COR-L47 (cell line): ENCODE measurements at regions not wholly inside any gene's neighbourhood (a gene's known extent, or its start where the extent isn't known, plus 50 kb on each side); places are given as distances from the start of the nearest gene placed in this dataset.

Experiments used
- DNase-seq: peaks from one replicate; lab custom pipeline; 2025; lab: John Stamatoyannopoulos, UW

DNA sequence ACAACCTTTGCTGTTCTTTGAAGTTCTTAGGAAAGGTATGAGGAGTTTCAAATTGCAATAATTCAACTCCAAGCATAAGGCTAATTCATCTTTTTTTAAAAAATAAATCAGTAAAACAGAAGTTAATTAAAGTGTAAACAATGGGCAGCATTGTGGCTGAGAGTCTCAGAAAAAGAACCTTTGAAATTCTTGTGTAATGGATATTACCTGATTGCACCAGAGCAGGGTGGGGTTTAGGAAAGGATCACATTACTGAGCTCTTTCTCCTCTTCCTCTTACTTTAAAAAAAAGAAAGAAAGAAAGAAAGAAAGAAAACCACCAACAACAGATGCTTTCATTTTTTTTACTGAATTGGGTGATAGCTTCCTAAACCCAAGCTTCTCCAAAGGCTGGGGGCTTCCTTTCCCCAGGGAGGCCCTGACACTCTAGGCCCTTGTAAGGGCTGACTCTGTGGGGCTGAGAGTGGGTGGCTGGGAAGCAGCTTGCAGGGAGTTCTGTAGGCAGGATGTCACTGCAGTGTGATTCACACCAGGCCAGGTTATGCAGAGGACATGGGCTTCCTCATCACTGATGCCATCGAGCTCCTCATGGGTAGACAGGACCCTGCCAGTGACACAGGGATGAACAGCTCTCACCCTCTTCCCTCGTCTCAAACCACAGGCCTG, 564.5 kb downstream of the FGF9 start:
- DNase-seq = no peak

- DNase-seq = no peak
Measured at GRCh38 chr13:22235950-22236290, 565.0 kb downstream of the FGF9 start.

DNA sequence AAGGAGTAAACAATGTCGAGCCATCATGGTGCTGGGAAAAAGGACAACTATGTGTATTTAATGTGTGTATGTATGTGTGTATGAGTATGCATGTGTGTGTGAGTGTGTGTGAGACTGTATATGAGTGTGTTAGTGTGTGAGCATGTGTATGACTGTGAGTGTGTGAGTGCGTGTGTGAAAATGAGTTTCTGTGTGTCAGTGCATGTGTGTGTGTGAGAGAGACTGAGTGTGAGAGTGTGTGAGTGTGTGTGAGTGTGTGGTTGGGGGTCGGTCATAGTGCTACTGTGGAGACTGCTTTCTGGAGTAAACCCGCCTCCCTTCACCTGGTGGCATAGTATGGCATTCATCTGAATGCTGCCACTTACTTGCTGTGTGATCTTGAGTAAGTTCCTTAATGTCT, 567.4 kb downstream of the FGF9 start:
- no peak for DNase-seq

DNA sequence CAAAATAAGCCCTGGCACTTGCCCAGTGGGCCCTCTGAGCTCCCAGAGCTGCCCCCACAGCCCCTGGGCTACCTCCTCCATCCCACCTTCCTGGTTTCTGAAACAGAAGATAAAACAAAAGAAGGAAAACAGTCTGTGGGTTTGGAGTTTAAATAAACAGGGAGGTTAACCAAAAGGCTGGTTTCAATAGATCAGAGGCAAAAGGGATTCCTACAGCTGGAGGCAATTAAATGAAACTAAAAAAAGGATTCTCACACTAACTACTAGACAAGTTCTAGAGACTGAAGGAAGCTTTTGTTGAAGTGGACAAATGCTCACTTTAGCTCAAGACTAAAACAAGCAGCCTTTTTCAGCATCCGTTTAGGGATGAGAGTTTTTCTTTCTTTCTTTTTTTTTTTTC, 569.8 kb downstream of the FGF9 start:
- no peak for DNase-seq

DNA sequence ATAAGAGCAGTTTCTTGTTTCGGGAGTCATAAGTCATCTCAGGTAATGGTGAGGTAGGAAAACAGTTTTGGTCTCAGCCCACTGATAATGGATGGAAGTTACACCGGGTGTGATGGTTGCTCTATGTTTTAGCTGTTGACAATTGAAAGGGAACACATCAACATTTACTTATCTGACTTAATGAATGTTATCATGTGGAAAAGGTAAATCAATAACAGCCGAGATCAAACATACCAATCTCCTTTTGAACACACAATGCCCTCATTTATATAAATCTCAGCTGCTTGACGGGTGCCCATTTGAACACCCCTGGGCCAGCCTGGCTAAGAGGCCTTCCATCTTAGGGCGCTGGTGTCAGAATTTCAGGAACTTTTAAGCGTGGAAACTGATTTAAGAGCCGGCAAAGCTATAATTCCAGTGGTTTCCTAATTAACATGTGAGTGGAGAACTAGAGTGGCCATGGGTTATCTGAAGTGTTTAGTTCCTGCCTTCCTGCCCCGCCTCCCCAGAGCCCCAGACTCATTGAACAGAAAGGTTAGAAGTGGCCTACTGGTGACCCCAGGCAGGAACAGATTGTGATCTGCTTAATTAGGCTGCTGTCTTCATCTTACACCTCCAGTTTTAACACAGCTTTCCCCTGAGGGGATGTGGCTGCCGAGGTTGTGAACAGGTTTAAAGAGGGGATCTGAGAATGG, 572.7 kb downstream of the FGF9 start:
- DNase-seq = no peak

GRCh38 chr13:22252281-22252830, 581.5 kb downstream of the FGF9 start:
- DNase-seq = no peak

GRCh38 chr13:22253107-22253506, 582.2 kb downstream of the FGF9 start:
- DNase-seq = no peak

DNA sequence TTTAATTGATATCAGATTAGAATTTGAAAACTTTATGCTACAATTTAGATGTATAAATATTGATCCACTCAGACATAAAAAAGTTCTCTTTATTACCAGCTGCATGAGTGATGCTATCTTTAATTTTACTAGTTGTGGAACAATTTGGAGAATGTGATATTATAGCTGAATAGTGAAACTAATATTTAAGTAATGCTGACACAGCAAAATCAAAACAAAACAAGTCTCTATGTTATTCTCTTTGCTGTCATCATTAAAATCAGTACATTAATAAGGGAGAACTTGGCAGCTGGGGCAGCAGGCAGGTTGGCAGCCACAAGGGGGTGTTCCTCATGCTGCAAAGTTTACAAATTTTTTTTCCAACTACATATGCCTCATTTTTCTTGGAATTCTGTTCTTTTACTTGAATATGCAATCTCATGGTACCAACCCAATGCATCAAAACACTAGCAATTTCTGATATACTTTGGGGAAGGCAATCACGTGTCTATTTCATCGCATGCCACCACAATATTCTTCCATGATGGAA, 585.3 kb downstream of the FGF9 start:
- DNase-seq = no peak

DNA sequence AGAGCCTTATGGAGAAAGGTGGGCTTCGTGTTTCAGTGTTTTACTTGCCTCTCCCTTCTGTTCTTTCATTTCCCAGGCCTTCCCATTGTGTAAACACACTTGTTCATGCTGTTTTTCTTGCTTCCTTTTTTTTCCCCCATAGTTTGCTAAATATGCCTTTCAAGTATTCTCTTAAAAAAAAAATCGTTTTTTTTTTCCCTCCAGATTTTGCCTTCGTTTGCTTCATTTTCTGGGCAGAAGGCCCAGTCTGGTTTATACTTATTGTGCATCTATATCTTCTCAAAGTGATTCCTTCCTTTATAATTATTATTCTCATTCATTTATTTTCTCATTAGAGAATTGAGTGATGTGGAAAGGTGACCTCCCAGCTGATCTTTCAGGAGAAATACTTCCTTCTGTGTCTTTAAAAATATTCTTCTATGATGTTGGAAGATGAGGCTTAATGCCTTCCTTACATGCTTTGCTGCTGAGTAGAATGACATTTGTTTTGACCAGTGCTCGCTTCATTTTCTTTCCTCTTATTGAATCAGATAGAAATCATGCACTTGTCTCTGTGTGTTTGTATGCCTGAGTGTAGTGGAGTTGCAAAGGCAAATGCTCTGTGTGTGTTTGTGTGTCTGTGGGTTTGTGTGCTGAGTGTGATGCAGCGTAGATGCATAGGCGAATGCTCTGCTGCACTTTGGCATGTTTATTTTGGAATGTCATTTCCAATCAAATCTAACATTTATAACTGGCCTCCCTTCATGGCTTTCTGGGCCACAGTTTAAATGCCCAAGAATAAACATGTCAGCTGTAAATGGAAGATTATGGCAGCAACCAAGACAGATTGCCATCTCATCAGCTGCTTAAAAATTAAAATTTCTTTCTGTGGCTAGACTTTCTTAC, 591.4 kb downstream of the FGF9 start:
- DNase-seq = no peak

DNA sequence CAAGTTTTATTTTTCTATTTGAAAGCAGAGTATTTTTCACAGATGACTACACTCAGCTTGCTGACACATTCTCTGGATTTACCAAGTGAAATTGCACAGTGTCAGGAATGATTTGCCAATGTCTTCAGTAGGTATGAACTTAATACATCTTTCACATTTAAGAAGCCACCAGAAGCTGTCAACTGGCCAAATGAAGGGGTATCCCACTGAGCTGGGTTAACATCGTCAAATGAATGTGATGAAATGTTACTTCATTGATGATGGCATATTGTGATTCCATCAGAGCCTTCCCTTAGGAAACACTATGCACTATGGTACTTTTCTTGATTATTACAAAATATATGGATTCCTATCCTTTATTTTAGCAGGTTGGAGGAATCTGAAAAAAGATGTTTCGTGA, 592.3 kb downstream of the FGF9 start:
- DNase-seq = no peak

GRCh38 chr13:22265563-22265962, 594.7 kb downstream of the FGF9 start:
- DNase-seq = no peak

DNA sequence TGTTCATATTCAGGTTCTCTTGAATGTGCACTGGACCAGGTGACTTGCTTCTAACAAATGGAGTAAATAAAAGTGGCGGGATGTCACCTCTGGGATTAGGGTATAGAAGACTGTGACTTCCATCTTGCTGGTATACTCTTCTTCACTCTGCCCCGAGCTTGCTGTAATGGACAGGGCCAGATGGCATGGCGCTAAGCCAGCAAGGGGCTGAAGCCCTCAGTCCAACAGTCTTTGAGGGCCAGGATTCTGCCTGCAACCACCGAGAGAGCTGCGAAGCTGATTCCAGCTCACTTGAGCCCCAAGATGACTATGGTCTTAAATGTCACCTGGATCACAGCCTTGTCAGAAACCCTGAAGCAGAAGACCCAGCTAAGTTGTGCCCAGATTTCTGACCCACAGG, 600.0 kb downstream of the FGF9 start:
- no peak for DNase-seq

DNA sequence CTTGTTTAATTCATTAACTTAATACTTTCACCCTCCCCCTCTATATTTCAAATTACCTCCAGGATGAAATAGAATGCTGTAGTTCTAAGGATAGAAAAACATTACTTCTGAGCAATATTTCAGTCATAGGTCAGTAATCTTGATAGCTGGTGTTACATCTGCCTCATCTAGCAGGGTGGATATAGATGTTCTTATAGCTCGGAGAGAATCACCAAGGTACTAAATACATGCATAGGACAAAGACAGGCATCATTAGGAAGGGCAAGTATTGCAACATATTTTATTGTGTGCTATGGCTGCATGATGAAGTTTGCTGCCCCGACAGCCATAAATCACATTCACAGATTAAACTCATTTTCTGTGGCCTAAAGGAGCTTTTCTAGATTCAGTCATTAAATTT, 601.0 kb downstream of the FGF9 start:
- DNase-seq = no peak

DNA sequence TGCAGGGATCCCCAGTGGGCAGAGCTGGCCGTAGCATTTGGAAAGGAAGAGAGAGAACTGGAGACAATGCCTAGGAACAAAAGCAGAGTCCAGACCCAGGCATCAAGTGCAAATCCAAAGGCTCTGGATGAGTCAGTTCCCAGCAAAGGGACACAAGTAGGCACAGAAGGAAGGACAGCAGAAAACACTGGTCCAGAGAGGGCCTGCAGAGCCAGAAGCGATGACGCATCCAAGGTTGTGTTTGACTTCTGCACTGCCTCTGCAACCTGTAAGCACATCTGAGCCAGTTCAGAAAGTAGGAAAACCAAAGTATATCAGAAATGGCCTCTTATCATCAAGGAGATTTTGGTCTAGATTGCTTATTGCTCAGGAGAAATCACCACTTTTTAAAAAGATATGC, 604.5 kb downstream of the FGF9 start:
- DNase-seq = no peak

DNA sequence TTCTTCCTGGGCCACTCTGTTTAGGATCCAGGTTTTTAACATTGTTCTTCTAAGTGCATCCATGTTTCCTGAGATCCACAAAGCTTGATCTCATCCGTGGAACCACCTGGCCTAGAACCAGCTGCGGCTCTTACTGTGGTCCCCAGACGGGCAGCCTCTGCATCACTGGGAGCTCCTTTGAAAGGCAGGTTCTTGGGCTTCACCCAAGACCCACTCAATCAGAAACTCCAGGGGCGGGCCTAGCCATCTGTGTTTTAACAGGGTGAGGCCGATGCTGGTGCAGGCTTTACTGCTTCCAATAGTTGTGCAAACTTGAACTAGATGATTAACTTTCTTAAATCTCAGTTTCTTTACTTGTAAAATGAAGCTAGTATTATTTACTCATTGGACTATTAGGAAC, 605.7 kb downstream of the FGF9 start:
- no peak for DNase-seq

DNA sequence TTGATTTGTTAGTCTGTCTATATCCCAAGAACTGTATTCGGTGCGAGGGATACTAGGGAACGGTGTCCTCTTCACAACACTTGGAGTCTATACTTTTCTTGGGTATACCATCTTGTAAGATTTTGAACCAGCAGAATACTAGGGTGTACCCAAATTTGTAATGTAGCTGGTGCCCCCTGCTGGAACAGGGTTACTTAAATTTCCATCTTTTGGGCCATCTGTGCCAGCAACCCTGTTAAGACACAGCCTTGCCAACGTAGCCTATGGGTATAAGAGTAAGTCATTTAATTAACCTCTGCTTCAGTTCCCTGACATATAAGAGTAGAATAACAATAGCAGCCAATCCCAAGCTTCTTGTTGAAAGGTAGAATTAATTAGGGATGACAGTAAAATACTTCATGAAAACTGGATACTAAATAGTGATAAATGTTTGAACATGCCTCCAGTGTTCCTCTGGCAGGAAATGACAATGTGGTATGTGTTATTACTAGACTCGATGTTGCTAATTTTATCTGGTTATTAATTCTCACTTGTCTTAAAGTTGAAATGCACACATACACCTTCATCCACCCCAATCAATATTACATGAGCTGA, 607.6 kb downstream of the FGF9 start:
- DNase-seq = peak; percentile 62

DNA sequence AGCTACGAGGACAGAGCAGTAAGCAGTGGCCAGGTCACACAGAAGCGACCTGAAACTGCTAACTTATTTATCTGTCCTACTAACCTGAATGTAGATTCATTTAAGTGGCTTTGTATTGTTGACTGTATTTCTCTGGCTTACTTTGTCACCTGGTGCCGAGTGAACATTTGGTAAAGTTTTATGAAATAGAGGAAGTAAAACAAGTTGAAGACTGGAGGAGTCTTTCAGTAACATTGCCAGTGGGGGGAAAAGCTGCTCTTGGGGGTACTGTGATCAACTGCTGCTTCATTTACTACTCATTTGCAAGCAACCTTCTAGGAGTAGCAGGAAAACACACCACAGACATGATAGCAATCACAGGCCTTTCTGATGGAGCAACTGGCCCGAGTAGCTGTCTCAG, 615.0 kb downstream of the FGF9 start:
- DNase-seq = no peak

- no peak for DNase-seq
Measured at GRCh38 chr13:22286338-22286737, 615.5 kb downstream of the FGF9 start.

GRCh38 chr13:22287343-22287920, 616.6 kb downstream of the FGF9 start:
- no peak for DNase-seq

- no peak for DNase-seq
Measured at GRCh38 chr13:22288496-22288895, 617.6 kb downstream of the FGF9 start.

DNA sequence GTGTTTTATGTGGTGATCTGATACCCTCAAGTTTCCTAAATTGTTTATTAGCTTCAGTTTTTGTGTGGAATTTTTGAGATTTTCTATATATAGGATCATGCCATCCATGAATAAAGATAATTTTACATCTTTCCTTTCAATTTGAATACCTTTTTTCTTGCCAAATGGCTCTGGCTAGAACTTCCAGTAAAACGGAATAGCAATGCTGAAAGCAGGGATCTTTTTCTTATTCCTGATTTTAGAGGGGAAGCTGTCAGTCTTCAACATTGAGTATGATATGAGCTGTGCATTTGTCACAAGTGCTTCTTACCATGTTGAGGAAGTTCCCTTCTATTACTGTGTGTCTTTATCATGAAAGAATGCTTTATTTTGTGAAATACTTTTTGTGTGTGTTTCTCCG, 618.8 kb downstream of the FGF9 start:
- DNase-seq = no peak

DNA sequence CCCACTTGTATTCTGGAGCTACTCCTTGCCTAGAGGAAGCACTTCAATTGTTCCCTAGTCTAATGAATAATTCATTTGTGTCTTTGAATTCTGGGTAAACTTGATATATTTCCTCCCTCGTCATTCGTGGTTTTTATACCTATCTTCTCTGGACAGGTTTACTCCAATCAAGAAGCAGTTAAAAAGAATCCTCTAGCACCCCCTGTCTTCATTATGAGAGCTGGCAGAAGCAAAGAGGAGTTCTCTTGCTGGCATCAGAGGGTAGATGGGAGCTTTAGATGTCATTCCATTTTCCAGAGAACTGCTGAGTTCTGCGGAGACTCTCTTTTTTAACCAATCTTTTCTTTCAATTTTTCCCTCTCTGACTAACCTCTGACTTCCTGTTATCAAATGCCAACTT, 627.7 kb downstream of the FGF9 start:
- DNase-seq = no peak
